Activated CD8-positive, alpha-beta T cell treated with anti-CD3 and anti-CD28 coated beads for 36 hours (primary cell): ENCODE measurements at regions not wholly inside any gene's neighbourhood (a gene's known extent, or its start where the extent isn't known, plus 50 kb on each side); places are given as distances from the start of the nearest gene placed in this dataset.

Experiments
- ATAC-seq: fragments of 200-7000 bp; cut with Tn5 transposase; one replicate; pipeline ENCODE4 v1.10.0; 2021; ENCODE audit warnings: mild to moderate bottlenecking, moderate library complexity
- CTCF ChIA-PET: fragments of 350-600 bp; sonication (Branson Sonifier 250); formaldehyde crosslinking; loops from one replicate; lab custom pipeline; 2021; ENCODE audit warnings: antibody characterized with exemption; lab: Charles Lee
- POLR2A ChIA-PET: fragments of 350-600 bp; sonication (Branson Sonifier 250); formaldehyde crosslinking; loops from one replicate; lab custom pipeline; 2021; ENCODE audit warnings: antibody characterized with exemption; lab: Charles Lee
- DNase-seq: peaks from one replicate; pipeline ENCODE4 v3.0.0-alpha.2; 2020
- H3K27ac Mint-ChIP-seq: one replicate; pipeline ENCODE4 v1.8.0; 2021; ENCODE audit warnings: mild to moderate bottlenecking, mixed read lengths
- H3K27me3 Mint-ChIP-seq: one replicate; pipeline ENCODE4 v1.8.0; 2021; ENCODE audit warnings: mixed read lengths
- H3K36me3 Mint-ChIP-seq: one replicate; pipeline ENCODE4 v1.8.0; 2021; ENCODE audit warnings: low read depth, mixed read lengths
- H3K4me1 Mint-ChIP-seq: one replicate; pipeline ENCODE4 v1.8.0; 2021; ENCODE audit warnings: low read depth, mixed read lengths
- H3K4me3 Mint-ChIP-seq: one replicate; pipeline ENCODE4 v1.8.0; 2021; ENCODE audit warnings: mild to moderate bottlenecking, moderate library complexity, mixed read lengths
- H3K9me3 Mint-ChIP-seq: one replicate; pipeline ENCODE4 v1.8.0; 2021; ENCODE audit warnings: mixed read lengths
- intact Hi-C: fragments of 100-400 bp; cut with micrococcal nuclease; formaldehyde crosslinking; loops from one replicate; pipeline ENCODE4 v1.10.0; 2022
- TF ChIP-seq, protein P1 (sequence below): fragments of 200-600 bp; IDR thresholded peaks from one replicate; pipeline ENCODE4 v1.8.0; 2022; ENCODE audit warnings: antibody characterized with exemption, mild to moderate bottlenecking

DNA sequence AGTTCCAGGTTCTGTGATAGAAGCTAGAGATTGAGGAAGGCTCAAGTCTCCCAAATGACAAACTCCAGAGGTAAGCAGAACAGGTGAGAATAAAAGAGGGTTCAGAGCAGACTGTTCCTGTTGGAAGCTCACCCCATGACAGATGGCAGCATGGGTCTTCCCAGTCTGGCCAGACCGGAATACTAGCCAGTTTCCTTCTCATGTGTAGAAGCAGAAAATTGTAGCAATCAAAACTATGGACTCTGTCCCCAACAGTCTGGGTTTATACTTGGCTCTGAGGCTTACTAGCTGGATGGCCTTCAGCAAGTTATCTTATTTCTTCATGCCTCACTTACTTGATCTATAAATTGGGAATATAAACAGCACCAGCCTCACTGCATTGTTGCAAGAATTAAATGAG, 494.8 kb downstream of the MN1 start:
- TF ChIP-seq, protein P1, sequence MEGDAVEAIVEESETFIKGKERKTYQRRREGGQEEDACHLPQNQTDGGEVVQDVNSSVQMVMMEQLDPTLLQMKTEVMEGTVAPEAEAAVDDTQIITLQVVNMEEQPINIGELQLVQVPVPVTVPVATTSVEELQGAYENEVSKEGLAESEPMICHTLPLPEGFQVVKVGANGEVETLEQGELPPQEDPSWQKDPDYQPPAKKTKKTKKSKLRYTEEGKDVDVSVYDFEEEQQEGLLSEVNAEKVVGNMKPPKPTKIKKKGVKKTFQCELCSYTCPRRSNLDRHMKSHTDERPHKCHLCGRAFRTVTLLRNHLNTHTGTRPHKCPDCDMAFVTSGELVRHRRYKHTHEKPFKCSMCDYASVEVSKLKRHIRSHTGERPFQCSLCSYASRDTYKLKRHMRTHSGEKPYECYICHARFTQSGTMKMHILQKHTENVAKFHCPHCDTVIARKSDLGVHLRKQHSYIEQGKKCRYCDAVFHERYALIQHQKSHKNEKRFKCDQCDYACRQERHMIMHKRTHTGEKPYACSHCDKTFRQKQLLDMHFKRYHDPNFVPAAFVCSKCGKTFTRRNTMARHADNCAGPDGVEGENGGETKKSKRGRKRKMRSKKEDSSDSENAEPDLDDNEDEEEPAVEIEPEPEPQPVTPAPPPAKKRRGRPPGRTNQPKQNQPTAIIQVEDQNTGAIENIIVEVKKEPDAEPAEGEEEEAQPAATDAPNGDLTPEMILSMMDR = no peak
- Mint-ChIP-seq H3K27me3 (peaks cover 6% of the 10 kb centered on the region), H3K27ac (no peak overlapping the region), H3K9me3 (peaks cover 2% of the 10 kb centered on the region), H3K36me3 (no peaks in the 10 kb centered on the region), H3K4me1 (no peaks in the 10 kb centered on the region), H3K4me3 (no peak overlapping the region)
- DNase-seq (no peak), ATAC-seq (no peak)
- intact Hi-C loops = no loop called here
- ChIA-PET CTCF (no interaction called here), POLR2A (no interaction called here)

DNA sequence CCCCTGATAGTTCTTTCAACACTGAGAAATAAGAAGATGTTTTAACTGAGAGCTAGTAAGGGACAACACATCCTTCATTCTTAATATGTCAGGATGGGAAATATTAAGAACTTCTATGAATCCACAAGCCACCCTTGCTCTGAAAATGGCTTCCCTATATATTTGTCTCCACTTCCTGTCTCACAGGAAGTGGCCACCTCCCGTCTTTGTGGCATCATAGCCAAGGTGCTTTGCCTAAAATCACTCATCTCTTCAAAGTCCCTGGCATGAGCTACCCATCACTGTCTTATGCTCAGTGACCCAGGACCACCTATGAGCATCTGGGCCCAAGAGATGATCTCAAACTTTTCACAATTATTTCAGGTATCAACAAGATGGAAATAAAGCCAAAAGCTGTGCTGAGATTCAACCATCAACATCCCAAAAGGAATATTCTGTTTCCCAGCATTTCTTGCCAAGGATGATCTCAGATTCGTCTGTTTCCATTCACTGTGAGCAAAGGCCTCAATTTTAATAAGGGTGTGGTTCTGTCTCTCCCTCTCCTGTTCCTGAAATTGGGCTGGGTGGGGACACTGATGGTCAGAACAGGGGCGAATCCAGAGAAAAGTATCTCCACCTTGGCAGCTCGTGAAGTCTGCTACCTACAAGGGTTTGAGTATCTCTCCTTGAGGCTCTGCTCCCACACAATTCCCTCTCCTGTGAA, 493.9 kb downstream of the MN1 start:
- Mint-ChIP-seq H3K27me3 (peaks cover 6% of the 10 kb centered on the region), H3K36me3 (no peaks in the 10 kb centered on the region), H3K9me3 (peaks cover 2% of the 10 kb centered on the region), H3K4me3 (no peak overlapping the region), H3K27ac (no peak overlapping the region), H3K4me1 (no peaks in the 10 kb centered on the region)
- no peak for DNase-seq
- ChIA-PET POLR2A (no interaction called here), CTCF (no interaction called here)
- no peak for ATAC-seq
- intact Hi-C loops = no loop called here
- TF ChIP-seq, protein P1 = no peak

DNA sequence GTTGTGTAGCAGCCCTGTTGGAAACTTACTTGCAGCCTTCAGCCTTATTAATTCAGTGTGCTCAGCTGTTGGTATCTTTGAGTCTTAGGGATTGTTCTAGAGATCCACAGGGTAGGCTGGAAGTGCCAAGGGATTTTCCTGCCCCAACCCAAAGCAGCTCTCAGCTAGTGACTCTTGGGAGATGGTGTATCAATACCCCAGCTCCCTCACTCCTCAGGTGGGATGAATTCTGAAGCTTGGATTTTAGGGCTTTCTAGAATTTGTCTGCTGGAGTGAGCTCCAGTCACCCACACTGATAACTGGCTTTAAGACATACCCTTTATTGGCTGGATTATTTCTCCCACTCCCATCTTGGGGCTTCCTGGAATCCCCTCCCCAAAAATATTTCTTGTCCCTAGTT, 493.0 kb downstream of the MN1 start:
- TF ChIP-seq, protein P1 = no peak
- ATAC-seq = no peak
- Mint-ChIP-seq H3K9me3 (peaks cover 2% of the 10 kb centered on the region), H3K27me3 (peaks cover 5% of the 10 kb centered on the region), H3K36me3 (no peaks in the 10 kb centered on the region), H3K4me3 (no peak overlapping the region), H3K4me1 (no peaks in the 10 kb centered on the region), H3K27ac (no peak overlapping the region)
- intact Hi-C loops = no loop called here
- DNase-seq = no peak
- POLR2A ChIA-PET = no interaction called here
- CTCF ChIA-PET = no interaction called here

DNA sequence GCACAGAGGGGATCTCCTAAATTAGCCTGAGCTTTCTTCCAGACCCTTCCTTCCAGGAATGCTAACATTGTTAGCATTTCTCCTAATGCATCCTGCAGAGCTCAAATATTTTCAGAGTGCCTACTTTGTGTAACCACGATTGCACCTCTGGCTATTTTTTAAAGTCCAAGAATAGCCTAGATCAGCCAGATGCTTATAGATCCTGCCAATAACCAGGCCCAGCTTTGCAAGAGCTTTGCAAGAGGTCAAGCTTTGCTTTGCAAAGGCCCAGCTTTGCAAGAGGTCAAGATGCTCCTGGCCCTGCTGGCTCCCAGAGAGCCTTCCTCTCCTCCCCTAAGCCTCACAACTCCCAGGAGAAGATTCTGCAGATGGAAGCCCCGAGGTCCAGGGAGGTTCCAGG, 491.9 kb downstream of the MN1 start:
- POLR2A ChIA-PET = no interaction called here
- intact Hi-C loops = no loop called here
- ATAC-seq = no peak
- H3K9me3 Mint-ChIP-seq = peaks cover 2% of the 10 kb centered on the region
- DNase-seq = no peak
- peaks cover 3% of the 10 kb centered on the region for H3K27me3 Mint-ChIP-seq
- no peaks in the 10 kb centered on the region for H3K4me1 Mint-ChIP-seq
- no peak overlapping the region for H3K4me3 Mint-ChIP-seq
- CTCF ChIA-PET = no interaction called here
- H3K36me3 Mint-ChIP-seq = no peaks in the 10 kb centered on the region
- no peak overlapping the region for H3K27ac Mint-ChIP-seq
- TF ChIP-seq, protein P1 = no peak

DNA sequence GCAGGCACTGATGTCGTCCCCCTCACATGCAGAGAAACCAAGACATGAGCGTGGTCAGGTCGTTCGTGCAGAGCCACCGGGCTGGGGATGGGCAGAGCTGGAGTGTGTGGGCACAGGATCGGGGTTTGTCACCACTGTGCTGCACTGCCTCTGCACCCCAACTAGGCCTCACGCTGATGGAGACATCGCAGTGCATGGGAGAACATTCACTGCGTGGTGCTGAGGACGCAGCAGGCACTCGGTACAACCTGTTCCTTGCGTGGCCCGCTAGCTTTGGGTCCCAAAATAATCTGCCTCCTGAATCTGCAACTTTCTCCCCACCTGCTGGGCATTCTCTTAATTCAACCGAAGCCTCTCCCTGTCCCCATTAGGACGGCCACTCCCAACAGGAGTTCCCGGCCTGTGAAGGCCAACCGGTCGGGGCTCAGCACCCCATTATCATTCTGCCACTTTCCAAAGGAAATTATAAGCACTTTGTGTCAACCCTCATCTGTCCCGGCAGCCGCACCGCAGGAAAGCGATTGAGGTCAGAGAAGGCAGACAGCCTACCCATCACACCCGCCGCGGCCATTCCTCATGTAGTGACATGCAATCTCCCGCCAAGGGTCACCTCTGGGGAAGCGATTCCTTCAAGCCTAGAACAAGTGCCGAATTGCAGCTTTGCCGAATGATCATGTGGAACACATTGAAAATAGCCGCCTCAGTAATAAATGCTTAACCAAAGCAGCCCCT, 490.4 kb downstream of the MN1 start:
- ATAC-seq = no peak
- H3K36me3 Mint-ChIP-seq = no peaks in the 10 kb centered on the region
- DNase-seq = no peak
- TF ChIP-seq, protein P1 = no peak
- CTCF ChIA-PET = no interaction called here
- intact Hi-C loops = no loop called here
- POLR2A ChIA-PET = no interaction called here
- H3K27ac Mint-ChIP-seq = no peak overlapping the region
- no peak overlapping the region for H3K4me3 Mint-ChIP-seq
- H3K9me3 Mint-ChIP-seq = peaks cover 2% of the 10 kb centered on the region
- no peaks in the 10 kb centered on the region for H3K4me1 Mint-ChIP-seq
- peaks cover 10% of the 10 kb centered on the region for H3K27me3 Mint-ChIP-seq
